Muscle of leg (tissue), 3 donors: ENCODE measurements at regions not wholly inside any gene's neighbourhood (a gene's known extent, or its start where the extent isn't known, plus 50 kb on each side); places are given as distances from the start of the nearest gene placed in this dataset.

Experiments
- DNase-seq: peaks from one replicate; pipeline ENCODE4 v3.0.0; 2013
- H3K27ac ChIP-seq: one replicate; pipeline ENCODE4 v1.5.1; 2013; ENCODE audit warnings: mild to moderate bottlenecking, low read length, control low read depth
- H3K27me3 ChIP-seq: one replicate; pipeline ENCODE4 v1.6.1; 2013; ENCODE audit warnings: low read length; ENCODE audit not compliant: control insufficient read depth, insufficient read depth
- H3K36me3 ChIP-seq: one replicate; pipeline ENCODE4 v1.6.1; 2013; ENCODE audit warnings: low read length; ENCODE audit not compliant: control insufficient read depth, insufficient read depth
- H3K4me1 ChIP-seq: one replicate; pipeline ENCODE4 v1.6.1; 2013; ENCODE audit warnings: low read length; ENCODE audit not compliant: control insufficient read depth, insufficient read depth
- H3K4me3 ChIP-seq: one replicate; pipeline ENCODE4 v1.5.1; 2013; ENCODE audit warnings: low read length, control low read depth
- H3K9me3 ChIP-seq: replicated peaks from 2 replicates; pipeline ENCODE4 v1.6.1; 2013; ENCODE audit warnings: low read depth, low read length; ENCODE audit not compliant: control insufficient read depth
- WGBS: methylation state at CpG from one replicate; pipeline ENCODE4 v1.1.5; 2013; ENCODE audit warnings: missing lambda C conversion rate; ENCODE audit not compliant: insufficient coverage; 5-methylcytosine and 5-hydroxymethylcytosine counted together

GRCh38 chr14:87179936-87180335 lies 813.0 kb downstream of the GALC start:
- Histone ChIP-seq H3K36me3 (no peaks in the 10 kb centered on the region), H3K4me3 (no peak overlapping the region), H3K27ac (no peak overlapping the region), H3K9me3 (no peaks in the 10 kb centered on the region), H3K4me1 (no peaks in the 10 kb centered on the region), H3K27me3 (no peaks in the 10 kb centered on the region)
- DNase-seq: no peak
- no CpG with 5 or more reads among the region's 6 CpGs for WGBS

GRCh38 chr14:87178277-87178676 lies 814.7 kb downstream of the GALC start:
- no CpG with 5 or more reads among the region's 1 CpG for WGBS
- no peak for DNase-seq
- H3K4me1 ChIP-seq: no peaks in the 10 kb centered on the region
- H3K36me3 ChIP-seq: no peaks in the 10 kb centered on the region
- no peaks in the 10 kb centered on the region for H3K27me3 ChIP-seq
- no peak overlapping the region for H3K27ac ChIP-seq
- H3K4me3 ChIP-seq: no peak overlapping the region
- H3K9me3 ChIP-seq: no peaks in the 10 kb centered on the region

DNA sequence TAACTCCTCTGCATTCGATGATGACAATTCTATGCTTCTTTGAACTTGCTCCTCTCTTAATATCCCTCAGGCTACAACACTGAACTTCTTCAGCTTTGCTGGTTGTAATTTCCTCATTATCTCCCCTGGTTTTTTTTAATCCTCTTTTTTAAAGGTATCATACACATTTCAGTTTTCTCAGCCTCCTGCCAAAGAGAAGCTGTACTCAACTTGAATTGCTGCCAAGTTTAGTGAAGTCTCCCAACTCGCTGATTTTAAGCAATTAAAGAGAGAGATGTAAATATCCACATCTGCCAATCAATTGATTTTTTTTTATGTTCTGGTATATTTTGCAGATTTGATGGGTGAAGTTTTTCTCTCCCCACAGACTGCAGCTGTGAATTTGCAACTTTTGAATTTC lies 817.8 kb downstream of the GALC start:
- no peak overlapping the region for H3K27ac ChIP-seq
- WGBS: no CpG with 5 or more reads among the region's 2 CpGs

DNA sequence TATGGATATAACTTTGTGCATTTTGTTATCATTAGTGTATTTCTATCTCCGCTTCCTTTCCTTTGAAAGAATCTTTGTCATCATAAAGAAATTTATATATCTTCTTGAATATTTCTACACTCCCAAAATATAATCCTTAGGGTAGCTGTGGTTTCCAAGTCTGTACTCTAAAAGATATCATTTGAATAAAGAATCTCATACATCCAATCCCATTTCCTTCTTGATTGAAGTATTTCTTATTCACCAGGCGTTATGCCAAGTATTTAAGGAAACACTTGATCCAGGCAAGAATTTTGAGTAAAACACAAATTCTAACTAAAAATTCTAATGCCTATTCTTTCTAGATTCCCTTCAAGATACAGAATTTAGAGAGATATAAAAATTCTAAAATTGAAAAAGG lies 821.8 kb downstream of the GALC start:
- Histone ChIP-seq H3K27ac (no peak overlapping the region), H3K4me1 (no peaks in the 10 kb centered on the region), H3K9me3 (no peaks in the 10 kb centered on the region), H3K27me3 (no peaks in the 10 kb centered on the region), H3K36me3 (no peaks in the 10 kb centered on the region), H3K4me3 (no peak overlapping the region)
- DNase-seq: no peak
- no CpG with 5 or more reads among the region's 2 CpGs for WGBS

More for the DNA sequence above, 817.8 kb downstream of the GALC start:
- Histone ChIP-seq H3K4me1 (no peaks in the 10 kb centered on the region), H3K4me3 (no peak overlapping the region), H3K36me3 (no peaks in the 10 kb centered on the region), H3K9me3 (no peaks in the 10 kb centered on the region), H3K27me3 (no peaks in the 10 kb centered on the region)
- no peak for DNase-seq

GRCh38 chr14:87170179-87170578 lies 822.8 kb downstream of the GALC start:
- H3K9me3 ChIP-seq: no peaks in the 10 kb centered on the region
- no peak overlapping the region for H3K4me3 ChIP-seq
- no peaks in the 10 kb centered on the region for H3K36me3 ChIP-seq
- H3K27me3 ChIP-seq: no peaks in the 10 kb centered on the region
- no peak for DNase-seq
- 33% methylated on average over 1 of the region's 3 CpGs for WGBS
- H3K4me1 ChIP-seq: no peaks in the 10 kb centered on the region
- H3K27ac ChIP-seq: no peak overlapping the region

GRCh38 chr14:87169362-87169761 lies 823.6 kb downstream of the GALC start:
- WGBS: 94% methylated on average over 2 of the region's 2 CpGs
- no peaks in the 10 kb centered on the region for H3K36me3 ChIP-seq
- DNase-seq: no peak

DNA sequence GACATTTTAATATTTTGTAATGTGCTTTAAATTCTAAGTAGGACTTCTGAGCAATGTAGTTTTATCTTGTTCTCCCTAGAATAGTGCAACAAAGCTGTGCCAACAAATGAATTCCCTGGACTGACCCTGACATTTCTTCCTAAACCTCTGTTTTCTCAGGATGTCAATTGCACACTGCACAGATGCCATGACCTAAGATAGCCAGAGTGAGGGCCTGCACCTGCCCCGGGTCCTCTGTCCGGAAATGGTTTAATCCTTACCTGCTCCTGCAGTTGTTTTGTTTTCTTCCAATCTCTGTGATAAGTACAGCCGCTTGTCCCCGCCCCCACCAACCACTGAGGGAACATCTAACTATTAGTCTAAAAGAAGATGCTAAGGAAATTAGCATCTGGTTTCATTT lies 831.5 kb downstream of the GALC start:
- H3K4me1 ChIP-seq: peaks cover 2% of the 10 kb centered on the region
- no peak overlapping the region for H3K4me3 ChIP-seq
- DNase-seq: no peak
- no peaks in the 10 kb centered on the region for H3K27me3 ChIP-seq
- no peak overlapping the region for H3K27ac ChIP-seq
- no CpG with 5 or more reads among the region's 4 CpGs for WGBS
- H3K9me3 ChIP-seq: no peaks in the 10 kb centered on the region
- H3K36me3 ChIP-seq: no peaks in the 10 kb centered on the region

More at GRCh38 chr14:87169362-87169761, 823.6 kb downstream of the GALC start:
- H3K4me1 ChIP-seq: no peaks in the 10 kb centered on the region
- no peaks in the 10 kb centered on the region for H3K27me3 ChIP-seq
- no peak overlapping the region for H3K4me3 ChIP-seq
- H3K9me3 ChIP-seq: no peaks in the 10 kb centered on the region
- H3K27ac ChIP-seq: no peak overlapping the region

- Histone ChIP-seq H3K27me3 (no peaks in the 10 kb centered on the region), H3K4me3 (no peak overlapping the region), H3K9me3 (no peaks in the 10 kb centered on the region), H3K36me3 (no peaks in the 10 kb centered on the region), H3K27ac (no peak overlapping the region), H3K4me1 (peaks cover 2% of the 10 kb centered on the region)
- WGBS: 63% methylated on average over 1 of the region's 2 CpGs
- DNase-seq: no peak
These were observed 832.0 kb downstream of the GALC start for GRCh38 chr14:87160989-87161388.

DNA sequence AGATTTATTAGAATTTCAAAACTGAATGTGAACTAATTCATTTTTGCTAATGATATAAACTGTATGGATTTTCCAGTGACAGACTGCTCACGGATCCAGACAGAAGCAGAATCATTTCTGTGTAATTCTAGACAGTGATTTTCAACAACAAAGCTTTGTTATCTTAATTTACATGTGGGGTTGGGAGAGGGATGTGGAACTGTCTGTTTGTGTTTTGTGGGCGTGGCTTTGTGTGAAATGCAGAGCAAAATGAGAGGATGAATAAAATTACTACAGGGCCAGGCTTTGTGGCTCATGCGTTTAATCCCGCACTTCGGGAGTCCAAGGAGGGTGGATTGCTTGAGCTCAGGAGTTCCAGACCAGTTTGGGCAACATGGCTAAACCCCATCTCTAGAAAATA lies 834.7 kb downstream of the GALC start:
- no peak for DNase-seq
- Histone ChIP-seq H3K9me3 (no peaks in the 10 kb centered on the region), H3K4me1 (peaks cover 2% of the 10 kb centered on the region), H3K27ac (no peak overlapping the region), H3K36me3 (no peaks in the 10 kb centered on the region), H3K4me3 (no peak overlapping the region), H3K27me3 (no peaks in the 10 kb centered on the region)
- WGBS: 71% methylated on average over 1 of the region's 5 CpGs

GRCh38 chr14:87156878-87157277 lies 836.1 kb downstream of the GALC start:
- Histone ChIP-seq H3K27ac (no peak overlapping the region), H3K4me3 (no peak overlapping the region), H3K9me3 (no peaks in the 10 kb centered on the region), H3K36me3 (no peaks in the 10 kb centered on the region), H3K4me1 (peaks cover 4% of the 10 kb centered on the region), H3K27me3 (no peaks in the 10 kb centered on the region)
- DNase-seq: no peak

DNA sequence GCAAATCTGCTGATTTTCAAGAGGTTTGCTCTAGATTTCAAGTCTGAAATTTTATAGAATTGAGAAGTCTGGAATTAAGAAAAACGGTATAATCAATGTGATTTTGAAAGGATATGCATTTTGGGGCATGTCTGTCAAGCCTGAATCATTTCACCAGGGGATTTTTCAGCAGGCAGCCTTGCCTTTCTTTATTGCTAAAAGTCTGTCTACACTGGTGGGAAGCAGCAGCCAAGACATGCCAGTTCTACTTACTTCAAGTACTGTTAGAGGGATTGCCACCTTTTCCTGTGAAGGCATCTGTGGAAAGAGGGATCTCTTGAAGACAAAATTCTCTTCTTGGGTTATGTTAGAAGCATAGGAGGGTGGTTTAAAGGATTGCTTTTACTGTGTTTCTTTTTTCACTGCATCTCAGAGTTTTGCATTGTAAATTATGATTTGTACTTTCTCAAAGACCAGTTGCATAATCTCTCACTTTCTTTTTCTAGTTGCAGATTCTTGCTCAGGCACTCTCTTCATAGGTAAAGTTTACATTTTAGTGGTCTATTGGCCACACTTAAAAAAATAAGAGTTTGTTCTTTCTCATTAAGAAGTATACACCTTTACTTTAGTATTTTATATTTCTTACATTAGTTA lies 837.0 kb downstream of the GALC start:
- Histone ChIP-seq H3K4me1 (peaks cover 2% of the 10 kb centered on the region), H3K4me3 (no peak overlapping the region), H3K27me3 (no peaks in the 10 kb centered on the region), H3K36me3 (no peaks in the 10 kb centered on the region), H3K9me3 (no peaks in the 10 kb centered on the region), H3K27ac (no peak overlapping the region)
- DNase-seq: no peak
- 67% methylated on average over 1 of the region's 1 CpG for whole genome bisulfite sequencing
